GM18868 (cell line): ENCODE measurements at regions not wholly inside any gene's neighbourhood (a gene's known extent, or its start where the extent isn't known, plus 50 kb on each side); places are given as distances from the start of the nearest gene placed in this dataset.

Experiments
- ATAC-seq: cut with Tn5 transposase; IDR thresholded peaks from one replicate; pipeline ENCODE4 v1.9.1; 2021; ENCODE audit warnings: mild to moderate bottlenecking, moderate library complexity; ENCODE audit not compliant: unreplicated experiment

GRCh38 chr4:168028970-168029597 lies 63.3 kb upstream of the ANXA10 start:
- ATAC-seq, result no peak

- no peak for ATAC-seq
These were observed 54.7 kb upstream of the ANXA10 start for GRCh38 chr4:168037676-168038075.

DNA sequence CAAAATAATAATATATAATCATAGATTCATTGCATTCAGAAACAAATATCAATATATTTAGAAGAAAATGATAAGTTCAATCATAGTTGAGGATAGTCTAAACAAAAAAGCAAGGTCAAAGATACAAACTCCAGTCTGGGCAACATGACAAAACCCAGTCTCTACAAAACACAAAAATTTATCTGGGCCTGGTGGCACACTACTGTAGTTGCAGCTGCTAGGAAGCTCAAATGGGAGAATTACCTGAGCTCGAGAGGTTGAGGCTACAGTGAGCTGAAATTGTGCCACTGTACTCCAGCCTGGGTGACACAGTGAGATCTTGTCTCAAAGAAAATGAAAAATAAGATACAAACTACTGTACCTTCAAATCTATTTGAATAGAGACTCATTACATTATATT lies 52.7 kb upstream of the ANXA10 start:
- no peak for ATAC-seq
